HG02973 (cell line): ENCODE measurements at regions not wholly inside any gene's neighbourhood (a gene's known extent, or its start where the extent isn't known, plus 50 kb on each side); places are given as distances from the start of the nearest gene placed in this dataset.

ENCODE experiments used
- ATAC-seq: cut with Tn5 transposase; IDR thresholded peaks from one replicate; pipeline ENCODE4 v1.9.1; 2021; ENCODE audit warnings: moderate library complexity; ENCODE audit not compliant: unreplicated experiment

DNA sequence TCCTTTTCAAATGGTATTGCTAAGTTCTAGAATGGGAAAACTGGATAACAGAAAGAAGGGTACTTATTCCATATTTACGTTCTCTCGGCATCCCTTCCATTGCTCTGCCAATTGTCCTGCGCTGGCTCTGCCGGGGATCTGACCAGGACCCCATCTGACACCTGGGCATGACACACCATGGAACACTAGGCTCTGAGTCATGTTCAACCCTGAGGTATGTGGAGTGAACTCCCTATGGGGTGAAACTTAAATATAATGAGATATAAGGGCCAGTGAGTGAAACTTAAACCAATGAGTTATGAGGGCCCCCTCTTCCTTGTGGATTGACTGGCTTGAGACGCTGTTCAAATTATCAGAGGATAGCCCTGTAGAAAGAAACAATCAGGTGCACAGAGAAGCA is 55.1 kb upstream of the ZEB1 start:
- ATAC-seq: no peak

DNA sequence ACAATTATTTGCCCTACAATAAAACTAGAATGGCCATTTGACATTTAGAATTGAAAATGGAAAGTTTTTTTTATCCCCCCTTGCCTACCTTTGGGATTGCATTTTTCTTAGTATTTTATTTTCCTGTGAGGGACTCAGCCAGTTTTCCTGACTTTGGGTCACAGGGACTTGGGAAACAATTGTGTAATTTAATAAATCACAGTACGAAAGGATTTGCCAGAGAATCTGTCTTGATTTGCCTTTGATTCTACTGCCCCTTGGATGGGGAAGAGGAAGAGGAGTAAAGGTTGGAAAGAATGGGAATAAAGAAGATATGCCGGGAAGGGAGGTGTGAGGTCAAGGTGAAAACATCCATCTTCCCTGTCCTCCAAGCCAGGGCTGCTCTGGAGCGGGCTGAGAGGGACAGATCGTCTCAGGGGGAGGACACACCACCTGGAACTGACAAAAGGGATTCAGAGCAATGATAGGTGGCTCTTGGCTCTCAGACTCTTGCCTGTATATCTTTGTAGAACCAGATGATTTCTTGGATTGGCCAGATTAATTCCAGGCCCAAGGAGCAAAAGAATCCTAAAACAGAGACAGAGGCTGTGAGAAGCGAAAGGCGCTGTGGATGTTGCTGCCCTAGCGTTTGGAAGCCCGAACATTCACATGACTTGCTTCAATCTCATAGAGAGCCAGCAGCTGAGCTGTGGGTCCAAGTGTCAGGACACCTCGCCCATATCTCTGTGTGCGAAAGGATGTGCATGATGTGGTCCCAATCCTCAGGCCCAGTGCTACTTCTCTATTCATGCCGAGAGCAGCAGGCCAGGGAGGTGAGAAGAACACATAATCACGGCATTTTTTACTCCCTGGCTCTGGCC is 50.3 kb upstream of the ZEB1 start:
- ATAC-seq: no peak
